H9 (cell line): ENCODE measurements at regions not wholly inside any gene's neighbourhood (a gene's known extent, or its start where the extent isn't known, plus 50 kb on each side); places are given as distances from the start of the nearest gene placed in this dataset.

Source experiments
- DNase-seq: peaks from one replicate; pipeline ENCODE4 v3.0.0-alpha.2; 2017
- H2AFZ ChIP-seq: one replicate; pipeline ENCODE4 v1.6.1; 2013; ENCODE audit warnings: mild to moderate bottlenecking, low read length, control low read depth, moderate library complexity
- H2AK5ac ChIP-seq: 2 replicates; pipeline ENCODE4 v1.6.1; 2013; ENCODE audit warnings: low read length, control low read depth, mixed read lengths; ENCODE audit not compliant: insufficient read length
- H2BK120ac ChIP-seq: one replicate; pipeline ENCODE4 v1.6.1; 2013; ENCODE audit warnings: low read depth, mild to moderate bottlenecking, low read length, control low read depth, inconsistent platforms; ENCODE audit not compliant: poor library complexity, severe bottlenecking
- H2BK12ac ChIP-seq: 2 replicates; pipeline ENCODE4 v1.6.1; 2013; ENCODE audit warnings: low read length, control low read depth, mixed read lengths, low read depth; ENCODE audit not compliant: insufficient read length
- H2BK15ac ChIP-seq: 2 replicates; pipeline ENCODE4 v1.6.1; 2013; ENCODE audit warnings: low read depth, low read length, control low read depth
- H2BK20ac ChIP-seq: one replicate; pipeline ENCODE4 v1.6.1; 2013; ENCODE audit warnings: low read depth, mild to moderate bottlenecking, low read length, control low read depth, inconsistent platforms; ENCODE audit not compliant: poor library complexity, severe bottlenecking
- H2BK5ac ChIP-seq: 2 replicates; pipeline ENCODE4 v1.6.1; 2013; ENCODE audit warnings: low read length, control low read depth, mixed read lengths; ENCODE audit not compliant: insufficient read length
- H3K14ac ChIP-seq: 2 replicates; pipeline ENCODE4 v1.6.1; 2013; ENCODE audit warnings: low read length, control low read depth; ENCODE audit not compliant: insufficient read depth
- H3K18ac ChIP-seq: 2 replicates; pipeline ENCODE4 v1.6.1; 2013; ENCODE audit warnings: low read depth, mild to moderate bottlenecking, mixed read lengths, low read length, control low read depth; ENCODE audit not compliant: insufficient read length
- H3K23ac ChIP-seq: 2 replicates; pipeline ENCODE4 v1.6.1; 2013; ENCODE audit warnings: low read length, control low read depth, mixed read lengths, low read depth; ENCODE audit not compliant: insufficient read length
- H3K23me2 ChIP-seq: 2 replicates; pipeline ENCODE4 v1.6.1; 2013; ENCODE audit warnings: low read depth, mild to moderate bottlenecking, mixed read lengths, low read length, control low read depth; ENCODE audit not compliant: insufficient read length, poor library complexity, severe bottlenecking
- H3K27ac ChIP-seq: 2 replicates; pipeline ENCODE4 v1.5.1; 2013; ENCODE audit warnings: low read length, control low read depth, mixed read lengths, low read depth; ENCODE audit not compliant: insufficient read length
- H3K27me3 ChIP-seq: 2 replicates; pipeline ENCODE4 v1.6.1; 2013; ENCODE audit warnings: low read length, control low read depth, inconsistent platforms; ENCODE audit not compliant: insufficient read depth
- H3K4ac ChIP-seq: 2 replicates; pipeline ENCODE4 v1.6.1; 2013; ENCODE audit warnings: low read depth, mild to moderate bottlenecking, control low read depth, inconsistent platforms, low read length, moderate library complexity
- H3K4me1 ChIP-seq: 2 replicates; pipeline ENCODE4 v1.6.1; 2013; ENCODE audit warnings: low read length, control low read depth, inconsistent platforms; ENCODE audit not compliant: insufficient read depth
- H3K4me2 ChIP-seq: 2 replicates; pipeline ENCODE4 v1.6.1; 2013; ENCODE audit warnings: low read length, control low read depth, mixed read lengths; ENCODE audit not compliant: insufficient read length, insufficient read depth
- H3K56ac ChIP-seq: 2 replicates; pipeline ENCODE4 v1.6.1; 2013; ENCODE audit warnings: low read depth, mild to moderate bottlenecking, mixed read lengths, low read length, control low read depth; ENCODE audit not compliant: insufficient read length
- H3K79me1 ChIP-seq: 2 replicates; pipeline ENCODE4 v1.6.1; 2013; ENCODE audit warnings: low read depth, mild to moderate bottlenecking, moderate library complexity, low read length, control low read depth, inconsistent platforms; ENCODE audit not compliant: insufficient read depth, poor library complexity, severe bottlenecking
- H3K79me2 ChIP-seq: 2 replicates; pipeline ENCODE4 v1.6.1; 2013; ENCODE audit warnings: low read length, control low read depth, inconsistent platforms; ENCODE audit not compliant: insufficient read depth
- H3K9ac ChIP-seq: 2 replicates; pipeline ENCODE4 v1.6.1; 2013; ENCODE audit warnings: low read length, control low read depth, mixed read lengths; ENCODE audit not compliant: insufficient read length; ENCODE audit errors: extremely low read depth
- H3K9me3 ChIP-seq: one replicate; pipeline ENCODE4 v1.6.1; 2013; ENCODE audit warnings: low read depth, low read length, inconsistent platforms; ENCODE audit not compliant: control insufficient read depth
- H3T11ph ChIP-seq: one replicate; pipeline ENCODE4 v1.6.1; 2013; ENCODE audit warnings: mild to moderate bottlenecking, low read length, control low read depth, inconsistent platforms
- H4K20me1 ChIP-seq: one replicate; pipeline ENCODE4 v1.6.1; 2013; ENCODE audit not compliant: control insufficient read depth, insufficient read length, insufficient read depth
- H4K5ac ChIP-seq: 2 replicates; pipeline ENCODE4 v1.6.1; 2013; ENCODE audit warnings: low read depth, mild to moderate bottlenecking, mixed read lengths, low read length, control low read depth; ENCODE audit not compliant: insufficient read length
- H4K8ac ChIP-seq: replicated peaks from 2 replicates; pipeline ENCODE4 v1.6.1; 2013; ENCODE audit warnings: low read length, control low read depth, mixed read lengths, low read depth; ENCODE audit not compliant: insufficient read length
- H4K91ac ChIP-seq: 2 replicates; pipeline ENCODE4 v1.6.1; 2013; ENCODE audit warnings: low read depth, mild to moderate bottlenecking, moderate library complexity, mixed read lengths, low read length, control low read depth; ENCODE audit not compliant: insufficient read length
- H3K27ac Mint-ChIP-seq, 3 experiments: 2 replicates in 2 of 3; 3 replicates in 1 of 3; pipeline ENCODE4 v1.8.0; 2020 to 2021; ENCODE audit warnings: mixed read lengths in 3 of 3, mild to moderate bottlenecking in 1 of 3, moderate library complexity in 1 of 3
- H3K27me3 Mint-ChIP-seq: 2 replicates; pipeline ENCODE4 v1.8.0; 2021; ENCODE audit warnings: low read depth, mild to moderate bottlenecking, moderate library complexity, mixed read lengths
- H3K36me3 Mint-ChIP-seq, 3 experiments: 2 replicates in 2 of 3; 3 replicates in 1 of 3; pipeline ENCODE4 v1.8.0; 2020 to 2021; ENCODE audit warnings: low read depth in 3 of 3, mixed read lengths in 3 of 3; ENCODE audit not compliant: insufficient read depth in 1 of 3
- H3K4me1 Mint-ChIP-seq, 2 experiments: 2 replicates each; pipeline ENCODE4 v1.8.0; 2020; ENCODE audit warnings: mixed read lengths in 2 of 2
- H3K4me3 Mint-ChIP-seq, 2 experiments: 2 replicates in 1 of 2; 3 replicates in 1 of 2; pipeline ENCODE4 v1.8.0; 2020 to 2021; ENCODE audit warnings: mild to moderate bottlenecking in 2 of 2, mixed read lengths in 2 of 2, moderate library complexity in 1 of 2
- H3K9me3 Mint-ChIP-seq, 2 experiments: 2 replicates in 1 of 2; 3 replicates in 1 of 2; pipeline ENCODE4 v1.8.0; 2020; ENCODE audit warnings: mild to moderate bottlenecking in 2 of 2, mixed read lengths in 2 of 2, moderate library complexity in 1 of 2
- CTCF ChIP-seq: fragments of 200-600 bp; sonication (generic); conservative IDR thresholded peaks from 3 replicates; pipeline ENCODE4 v1.8.0; 2021; ENCODE audit warnings: antibody characterized with exemption, mild to moderate bottlenecking
- WGBS: extraction: QIAGEN DNeasy Blood & Tissue Kit; methylation state at CpG from one replicate; pipeline ENCODE4 v1.1.7; 2013; ENCODE audit warnings: missing lambda C conversion rate, low lambda C conversion rate, mixed read lengths; ENCODE audit not compliant: insufficient read length; ENCODE audit errors: extremely low coverage; 5-methylcytosine and 5-hydroxymethylcytosine counted together

- Histone ChIP-seq H2BK20ac (no peak overlapping the region), H3K14ac (no peak overlapping the region), H2BK12ac (no peak overlapping the region), H3K23ac (no peak overlapping the region), H4K20me1 (no peaks in the 10 kb centered on the region), H3K4me2 (no peak overlapping the region), H3K79me1 (no peaks in the 10 kb centered on the region), H3K4ac (no peak overlapping the region), H2AK5ac (no peak overlapping the region), H3K27ac (no peak overlapping the region), H2AFZ (no peak overlapping the region), H4K91ac (no peak overlapping the region), H3K9me3 (no peaks in the 10 kb centered on the region), H3K18ac (no peak overlapping the region), H4K8ac (no peak overlapping the region), H3K79me2 (no peaks in the 10 kb centered on the region), H3K56ac (no peak overlapping the region), H3K9ac (no peak overlapping the region), H3K4me1 (no peaks in the 10 kb centered on the region), H2BK15ac (no peak overlapping the region), H4K5ac (no peak overlapping the region), H2BK5ac (no peak overlapping the region), H3T11ph (no peak overlapping the region), H3K23me2 (no peaks in the 10 kb centered on the region), H2BK120ac (no peak overlapping the region), H3K27me3 (no peaks in the 10 kb centered on the region)
- Mint-ChIP-seq H3K9me3 (peaks cover 30 to 31% of the 10 kb centered on the region in 2 experiments), H3K4me3 (no peak overlapping the region), H3K27me3 (peaks cover 5% of the 10 kb centered on the region), H3K27ac (no peak overlapping the region), H3K4me1 (peaks cover 0 to 6% of the 10 kb centered on the region in 2 experiments; a peak in 2 of 4 replicates), H3K36me3 (peaks cover 10 to 32% (median 29%) of the 10 kb centered on the region in 3 experiments)
- no peak for TF ChIP-seq CTCF
- WGBS, result no CpG with 5 or more reads among the region's 3 CpGs
- DNase-seq, result no peak
Observed at GRCh38 chr12:111129149-111129767, 208.9 kb upstream of the MYL2 start.
